HG03060 (cell line): ENCODE measurements at regions not wholly inside any gene's neighbourhood (a gene's known extent, or its start where the extent isn't known, plus 50 kb on each side); places are given as distances from the start of the nearest gene placed in this dataset.
"Not testable (repeated sequence)": the region's sequence is repeated elsewhere in the genome, so short reads cannot be mapped to it uniquely, and the experiment has no call there.

ENCODE experiments used
- ATAC-seq: cut with Tn5 transposase; IDR thresholded peaks from one replicate; pipeline ENCODE4 v1.9.1; 2021; ENCODE audit warnings: low read depth, moderate number of reproducible peaks; ENCODE audit not compliant: unreplicated experiment

- ATAC-seq: not testable (repeated sequence)
Observed at GRCh38 chr6:28621268-28621667, 95.6 kb downstream of the GPX5 start.

- ATAC-seq: not testable (repeated sequence)
Observed at GRCh38 chr6:28623242-28623641, 97.6 kb downstream of the GPX5 start.

DNA sequence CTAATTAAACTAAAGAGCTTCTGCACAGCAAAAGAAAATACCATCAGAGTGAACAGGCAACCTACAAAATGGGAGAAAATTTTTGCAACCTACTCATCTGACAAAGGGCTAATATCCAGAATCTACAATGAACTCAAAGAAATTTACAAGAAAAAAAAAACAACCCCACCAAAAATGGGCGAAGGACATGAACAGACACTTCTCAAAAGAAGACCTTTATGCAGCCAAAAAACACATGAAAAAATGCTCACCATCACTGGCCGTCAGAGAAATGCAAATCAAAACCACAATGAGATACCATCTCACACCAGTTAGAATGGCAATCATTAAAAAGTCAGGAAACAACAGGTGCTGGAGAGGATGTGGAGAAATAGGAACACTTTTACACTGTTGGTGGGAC, 100.7 kb downstream of the GPX5 start:
- ATAC-seq: not testable (repeated sequence)

DNA sequence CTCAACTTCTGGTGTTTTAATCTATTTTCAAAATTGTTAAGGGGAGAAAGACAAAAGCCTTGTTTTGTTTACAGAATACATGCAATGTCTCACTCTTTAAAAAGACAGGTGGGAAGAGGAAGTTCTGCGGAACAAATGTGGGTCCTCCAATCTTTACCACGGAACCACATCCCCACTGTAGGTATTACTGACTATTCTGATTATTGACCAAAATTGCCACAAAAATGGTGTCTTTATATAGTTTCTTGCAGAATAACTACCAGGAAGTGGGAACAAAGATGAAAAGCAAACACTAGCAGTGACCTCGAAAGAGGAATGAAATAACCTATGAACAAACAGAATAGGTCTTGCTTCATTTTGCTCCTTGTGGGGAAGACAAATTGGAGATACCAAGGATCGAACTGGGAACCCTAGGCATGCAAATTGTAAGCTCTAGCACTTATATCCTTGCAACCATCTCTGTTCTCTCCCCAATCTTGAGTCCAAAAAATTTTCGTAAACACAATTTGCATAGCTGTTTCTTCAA, 106.7 kb downstream of the GPX5 start:
- no peak for ATAC-seq

- no peak for ATAC-seq
Observed at GRCh38 chr6:28633445-28634215, 107.9 kb downstream of the GPX5 start.

GRCh38 chr6:28634411-28634760, 108.7 kb downstream of the GPX5 start:
- ATAC-seq: no peak

GRCh38 chr6:28634761-28635546, 109.3 kb downstream of the GPX5 start:
- no peak for ATAC-seq

- no peak for ATAC-seq
Observed at GRCh38 chr6:28635547-28636158, 110.0 kb downstream of the GPX5 start.

- no peak for ATAC-seq
Observed at GRCh38 chr6:28638787-28639430, 113.2 kb downstream of the GPX5 start.

DNA sequence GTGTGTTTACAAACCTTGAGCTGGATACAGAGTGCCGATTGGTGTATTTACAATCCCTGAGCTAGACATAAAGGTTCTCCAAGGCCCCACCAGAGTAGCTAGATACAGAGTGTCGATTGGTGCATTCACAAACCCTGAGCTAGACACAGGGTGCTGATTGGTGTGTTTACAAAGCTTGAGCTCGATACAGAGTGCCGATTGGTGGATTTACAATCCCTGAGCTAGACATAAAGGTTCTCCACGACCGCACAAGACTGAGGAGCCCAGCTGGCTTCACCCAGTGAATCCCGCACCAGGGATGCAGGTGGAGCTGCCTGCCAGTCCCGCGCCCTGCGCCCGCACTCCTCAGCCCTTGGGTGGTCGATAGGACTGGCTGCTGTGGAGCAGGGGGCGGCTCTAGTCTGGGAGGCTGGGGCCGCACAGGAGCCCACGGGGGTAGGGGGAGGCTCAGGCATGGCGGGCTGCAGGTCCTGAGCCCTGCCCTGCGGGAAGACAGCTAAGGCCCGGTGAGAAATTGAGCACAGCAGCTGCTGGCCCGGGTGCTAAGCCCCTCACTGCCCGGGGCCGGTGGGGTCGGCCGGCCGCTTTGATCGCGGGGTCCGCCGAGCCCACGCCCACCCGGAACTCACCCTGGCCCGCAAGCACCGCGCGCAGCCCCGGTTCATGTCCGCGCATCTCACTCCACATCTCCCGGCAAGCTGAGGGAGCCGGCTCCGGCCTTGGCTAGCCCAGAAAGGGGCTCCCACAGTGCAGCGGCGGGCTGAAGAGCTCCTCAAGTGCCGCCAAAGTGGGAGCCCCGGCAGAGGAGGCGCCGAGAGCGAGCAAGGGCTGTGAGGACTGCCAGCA, 114.0 kb downstream of the GPX5 start:
- ATAC-seq: not testable (repeated sequence)

DNA sequence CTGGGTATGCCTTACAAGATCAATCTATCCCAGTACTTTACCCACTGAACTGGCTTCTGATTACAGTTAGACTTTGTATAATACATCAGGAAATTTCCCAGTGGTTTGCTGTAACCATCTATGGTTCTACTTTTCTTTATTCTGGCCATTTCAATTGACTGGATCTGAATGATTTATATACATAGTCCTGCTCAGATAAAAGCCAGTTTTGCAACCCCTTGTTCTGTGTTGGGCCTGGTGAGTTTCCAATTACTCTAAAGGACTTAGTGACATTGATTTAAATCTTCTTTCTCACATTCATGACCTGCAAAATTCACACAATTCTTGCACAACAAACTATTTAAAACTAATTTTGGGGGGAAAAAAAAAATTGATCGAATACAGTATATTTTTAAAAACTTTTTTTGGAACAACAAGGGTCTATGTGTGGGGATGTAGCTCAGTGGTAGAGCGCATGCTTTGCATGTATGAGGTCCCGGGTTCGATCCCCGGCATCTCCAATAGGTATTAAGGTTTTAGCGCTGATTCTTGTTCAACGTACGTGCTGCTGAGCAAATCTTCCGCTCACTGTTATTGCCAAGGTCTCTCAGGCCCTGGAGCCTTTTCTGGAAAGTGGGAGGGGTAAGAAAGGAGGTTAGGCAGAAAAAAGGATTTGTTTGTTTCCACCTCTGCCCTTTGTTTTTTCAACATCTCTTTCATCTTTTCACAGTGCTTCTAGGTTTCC, 117.5 kb downstream of the GPX5 start:
- no peak for ATAC-seq

DNA sequence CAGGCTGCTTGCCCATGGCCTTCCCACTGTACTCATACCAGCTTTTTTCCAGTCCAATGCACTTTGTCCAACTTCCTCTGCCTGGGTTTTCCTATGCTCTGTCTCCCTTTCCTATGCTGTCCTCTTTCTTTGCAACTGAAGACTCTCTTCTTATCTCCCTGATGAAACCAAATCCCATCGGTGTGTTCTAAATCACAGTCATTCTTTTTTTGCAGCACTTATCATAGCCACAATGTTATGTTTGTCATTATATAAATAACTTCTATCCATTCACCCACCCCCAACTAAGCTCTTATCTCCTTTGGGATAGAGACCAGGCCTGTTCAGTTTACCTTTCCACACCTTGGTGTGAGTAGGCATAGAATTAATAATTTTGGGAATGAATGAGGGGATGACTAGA, 121.0 kb downstream of the GPX5 start:
- no peak for ATAC-seq

GRCh38 chr6:28648035-28648877, 122.6 kb downstream of the GPX5 start:
- ATAC-seq: no peak

- ATAC-seq: no peak
Observed at GRCh38 chr6:28648878-28649375, 123.2 kb downstream of the GPX5 start.

DNA sequence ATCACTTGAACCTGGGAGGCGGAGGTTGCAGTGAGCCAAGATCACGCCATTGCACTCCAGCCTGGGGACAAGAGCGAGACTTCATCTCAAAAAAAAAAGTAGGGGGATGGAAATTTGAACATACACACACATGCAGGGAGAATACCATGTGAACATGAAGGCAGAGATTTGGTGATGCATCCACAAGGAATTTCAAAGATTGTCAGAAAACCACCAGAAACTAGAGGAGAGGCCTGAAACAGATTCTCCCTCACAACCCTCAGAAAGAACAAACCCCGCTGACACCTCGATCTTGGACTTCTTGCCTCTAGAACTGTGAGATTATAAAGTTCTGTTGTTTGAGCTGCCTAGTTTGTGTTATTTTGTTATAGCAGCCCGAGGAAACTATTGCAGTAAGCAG, 125.5 kb downstream of the GPX5 start:
- no peak for ATAC-seq

GRCh38 chr6:28653876-28654275, 128.2 kb downstream of the GPX5 start:
- no peak for ATAC-seq

- ATAC-seq: no peak
Observed at GRCh38 chr6:28655164-28655563, 129.5 kb downstream of the GPX5 start.

DNA sequence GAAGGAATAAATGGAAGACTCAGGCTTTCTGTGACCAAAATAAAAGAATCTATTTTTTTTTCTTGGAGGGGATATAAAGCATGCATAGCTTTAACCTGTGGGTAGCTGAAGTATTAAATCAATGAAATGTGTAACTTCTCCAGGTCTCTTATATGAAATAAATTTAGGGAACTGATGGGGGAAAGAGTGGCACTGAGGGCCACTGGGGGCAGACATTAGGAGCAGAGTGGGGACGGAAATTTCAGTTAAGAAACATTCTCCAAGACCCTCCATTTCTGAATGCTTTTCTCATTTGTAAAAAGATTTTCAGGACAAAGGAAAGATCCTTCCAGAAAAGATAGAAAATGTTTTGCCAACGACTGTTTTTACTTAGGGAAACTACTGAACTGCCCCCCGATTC, 131.0 kb downstream of the GPX5 start:
- no peak for ATAC-seq
